HG03378 (cell line): ENCODE measurements at regions not wholly inside any gene's neighbourhood (a gene's known extent, or its start where the extent isn't known, plus 50 kb on each side); places are given as distances from the start of the nearest gene placed in this dataset.

Experiments used
- ATAC-seq: cut with Tn5 transposase; IDR thresholded peaks from one replicate; pipeline ENCODE4 v1.9.1; 2021; ENCODE audit warnings: mild to moderate bottlenecking, moderate library complexity; ENCODE audit not compliant: unreplicated experiment

- no peak for ATAC-seq
Measured at GRCh38 chr14:61891810-61892209, 129.6 kb downstream of the SNAPC1 start.

- no peak for ATAC-seq
Measured at GRCh38 chr14:61893371-61893940, 131.2 kb downstream of the SNAPC1 start.

GRCh38 chr14:61894452-61895077 is 132.3 kb downstream of the SNAPC1 start:
- ATAC-seq, result no peak

- ATAC-seq, result no peak
Measured at GRCh38 chr14:61897300-61897699, 135.1 kb downstream of the SNAPC1 start.

GRCh38 chr14:61898568-61898967 is 136.3 kb downstream of the SNAPC1 start:
- no peak for ATAC-seq

- no peak for ATAC-seq
Measured at GRCh38 chr14:61899497-61899896, 137.3 kb downstream of the SNAPC1 start.

- ATAC-seq, result no peak
Measured at GRCh38 chr14:61904946-61905345, 142.7 kb downstream of the SNAPC1 start.

- no peak for ATAC-seq
Measured at GRCh38 chr14:61911574-61911973, 149.4 kb downstream of the SNAPC1 start.

GRCh38 chr14:61918998-61919397 is 156.8 kb downstream of the SNAPC1 start:
- ATAC-seq, result no peak

GRCh38 chr14:61923348-61923747 is 161.1 kb downstream of the SNAPC1 start:
- ATAC-seq, result no peak

- no peak for ATAC-seq
Measured at GRCh38 chr14:61925043-61925442, 162.8 kb downstream of the SNAPC1 start.

GRCh38 chr14:61925732-61926435 is 163.7 kb downstream of the SNAPC1 start:
- ATAC-seq, result no peak

- ATAC-seq, result no peak
Measured at GRCh38 chr14:61927060-61927459, 164.8 kb downstream of the SNAPC1 start.

GRCh38 chr14:61927520-61927919 is 165.3 kb downstream of the SNAPC1 start:
- ATAC-seq, result no peak

GRCh38 chr14:61928300-61928699 is 166.1 kb downstream of the SNAPC1 start:
- ATAC-seq, result no peak

- ATAC-seq, result no peak
Measured at GRCh38 chr14:61928701-61929100, 166.5 kb downstream of the SNAPC1 start.

- no peak for ATAC-seq
Measured at GRCh38 chr14:61929651-61930050, 167.4 kb downstream of the SNAPC1 start.

- ATAC-seq, result no peak
Measured at GRCh38 chr14:61930101-61930857, 168.1 kb downstream of the SNAPC1 start.

GRCh38 chr14:61932974-61933373 is 170.8 kb downstream of the SNAPC1 start:
- no peak for ATAC-seq

GRCh38 chr14:61934385-61934784 is 172.2 kb downstream of the SNAPC1 start:
- ATAC-seq, result no peak

- ATAC-seq, result no peak
Measured at GRCh38 chr14:61939776-61940175, 177.6 kb downstream of the SNAPC1 start.
